ENCODE measurements at regions not wholly inside any gene's neighbourhood (a gene's known extent, or its start where the extent isn't known, plus 50 kb on each side); places are given as distances from the start of the nearest gene placed in this dataset.

GRCh38 chr3:74445541-74445940, 168.9 kb downstream of the CNTN3 start:
- TF ChIP-seq CTCF (IDR thresholded peaks at IDR 0.05) (no peak), EP300 (IDR thresholded peaks at IDR 0.05) (no peak)

Measured in tibial nerve (tissue), 4 donors.